ENCODE measurements at regions not wholly inside any gene's neighbourhood (a gene's known extent, or its start where the extent isn't known, plus 50 kb on each side); places are given as distances from the start of the nearest gene placed in this dataset.

- no peak for DNase-seq (ENCODE audit: low spot score)
Measured at GRCh38 chr14:34350903-34351302, 111.1 kb downstream of the SPTSSA start.

GRCh38 chr14:34348592-34348991 lies 113.4 kb downstream of the SPTSSA start:
- no peak for DNase-seq (ENCODE audit: low spot score)

DNA sequence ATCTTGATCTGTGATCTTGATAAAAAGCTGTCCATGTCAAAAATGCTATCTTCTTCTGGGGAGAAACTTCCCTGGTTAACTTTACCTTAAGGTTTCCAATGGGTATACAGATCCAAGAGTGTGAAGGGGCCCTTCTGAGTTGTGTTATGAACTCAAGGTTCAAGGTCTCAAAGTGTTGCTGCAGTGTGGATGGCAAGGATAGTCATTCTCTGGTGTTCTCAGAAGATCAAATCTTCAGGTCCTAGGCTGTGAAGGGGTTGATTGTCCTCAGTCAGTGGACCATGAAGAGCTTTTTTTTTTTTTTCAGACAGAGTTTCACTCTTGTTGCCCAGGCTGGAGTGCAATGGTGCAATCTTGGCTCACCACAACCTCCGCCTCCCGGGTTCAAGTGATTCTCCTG lies 114.4 kb downstream of the SPTSSA start:
- DNase-seq (ENCODE audit: low spot score) = no peak

DNA sequence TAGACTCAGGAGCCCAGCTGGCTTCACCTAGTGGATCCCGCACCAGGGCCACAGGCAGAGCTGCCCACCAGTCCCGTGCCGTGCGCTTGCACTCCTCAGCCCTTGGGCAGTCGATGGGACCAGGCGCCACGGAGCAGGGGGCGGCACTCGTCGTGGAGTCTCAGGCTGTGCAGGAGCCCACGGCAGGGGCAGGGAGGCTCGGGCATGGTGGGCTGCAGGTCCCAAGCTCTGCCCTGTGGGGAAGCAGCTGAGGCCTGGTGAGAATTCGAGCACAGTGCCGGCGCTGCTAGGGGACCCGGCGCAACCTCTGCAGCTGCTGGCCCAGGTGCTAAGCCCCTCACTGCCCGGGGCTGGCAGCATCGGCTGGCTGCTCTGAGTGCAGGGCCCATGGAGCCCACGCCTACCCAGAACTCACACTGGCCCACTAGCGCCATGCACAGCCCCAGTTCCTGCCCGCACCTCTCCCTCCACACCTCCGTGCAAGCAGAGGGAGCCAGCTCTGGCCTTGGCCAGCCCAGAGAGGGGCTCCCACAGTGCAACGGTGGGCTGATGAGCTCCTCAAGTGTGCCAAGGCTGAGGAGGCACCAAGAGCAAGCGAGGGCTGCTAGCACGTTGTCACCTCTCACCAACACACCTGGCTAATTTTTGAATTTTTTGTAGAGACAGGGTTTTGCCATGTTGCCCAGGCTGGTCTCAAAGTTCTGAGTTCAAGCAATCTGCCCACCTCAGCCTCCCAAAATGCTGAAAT lies 116.1 kb downstream of the SPTSSA start:
- no peak for DNase-seq (ENCODE audit: low spot score)

DNA sequence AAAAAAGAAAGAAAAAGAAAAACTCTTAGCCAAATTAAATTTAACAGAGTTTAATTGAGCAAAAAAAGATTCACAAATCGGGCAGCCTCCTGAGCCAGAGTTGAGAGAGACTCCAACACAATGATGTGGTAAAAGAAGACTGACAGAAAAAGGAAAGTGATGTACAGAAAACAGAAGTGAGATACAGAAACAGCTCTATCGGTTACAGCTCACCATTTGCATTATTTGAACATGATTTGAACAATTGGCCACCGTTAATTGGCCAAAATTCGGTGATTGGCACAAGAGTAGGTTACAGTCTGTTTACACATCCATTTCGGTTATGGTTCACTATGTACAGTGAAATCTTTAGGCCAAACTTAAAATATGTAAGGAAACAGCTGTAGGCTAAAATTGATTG lies 117.7 kb downstream of the SPTSSA start:
- no peak for DNase-seq (ENCODE audit: low spot score)

- DNase-seq (ENCODE audit: low spot score) = no peak
Measured at GRCh38 chr14:34340025-34340625, 121.9 kb downstream of the SPTSSA start.

- no peak for DNase-seq (ENCODE audit: low spot score)
Measured at GRCh38 chr14:34338056-34338455, 124.0 kb downstream of the SPTSSA start.

- DNase-seq (ENCODE audit: low spot score) = no peak
Measured at GRCh38 chr14:34336501-34336900, 125.5 kb downstream of the SPTSSA start.

DNA sequence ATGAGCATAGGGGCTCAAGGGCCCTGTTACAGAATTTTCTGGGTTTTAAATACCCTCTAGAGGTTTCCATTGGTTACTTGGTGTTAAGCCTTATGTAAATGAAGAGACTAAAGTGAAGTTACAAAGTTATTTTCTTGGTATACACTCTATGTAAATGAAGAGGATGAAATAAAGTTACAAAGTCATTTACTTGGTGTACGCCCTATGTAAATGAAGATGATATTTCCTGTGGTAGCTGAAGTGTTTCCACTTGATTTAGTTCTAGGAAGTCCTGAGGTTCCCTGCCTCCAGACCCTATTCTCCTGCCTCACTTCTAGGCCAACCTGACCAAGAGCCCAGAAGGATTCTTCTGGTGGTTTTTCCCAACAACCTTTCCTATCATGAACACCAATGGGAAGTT lies 126.1 kb downstream of the SPTSSA start:
- no peak for DNase-seq (ENCODE audit: low spot score)

DNA sequence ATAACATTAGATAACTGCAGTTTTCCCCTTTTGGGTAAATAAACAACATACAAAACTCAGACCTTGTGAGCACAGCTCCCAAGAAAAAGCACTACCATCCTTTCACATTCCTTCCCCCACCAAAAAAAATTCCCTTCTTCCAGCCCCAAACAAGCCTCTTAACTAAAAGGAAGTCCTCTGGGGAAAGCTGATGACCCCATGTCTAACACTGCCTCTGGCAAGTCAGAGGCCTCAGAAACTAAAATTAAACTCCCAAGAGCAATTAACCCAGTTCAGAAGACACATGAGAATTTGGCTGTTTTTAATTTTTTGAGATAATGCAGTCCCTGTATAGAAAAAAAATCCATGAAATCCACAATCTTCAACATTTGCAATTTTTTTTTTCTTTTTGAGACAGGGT lies 127.7 kb downstream of the SPTSSA start:
- DNase-seq (ENCODE audit: low spot score) = no peak

DNA sequence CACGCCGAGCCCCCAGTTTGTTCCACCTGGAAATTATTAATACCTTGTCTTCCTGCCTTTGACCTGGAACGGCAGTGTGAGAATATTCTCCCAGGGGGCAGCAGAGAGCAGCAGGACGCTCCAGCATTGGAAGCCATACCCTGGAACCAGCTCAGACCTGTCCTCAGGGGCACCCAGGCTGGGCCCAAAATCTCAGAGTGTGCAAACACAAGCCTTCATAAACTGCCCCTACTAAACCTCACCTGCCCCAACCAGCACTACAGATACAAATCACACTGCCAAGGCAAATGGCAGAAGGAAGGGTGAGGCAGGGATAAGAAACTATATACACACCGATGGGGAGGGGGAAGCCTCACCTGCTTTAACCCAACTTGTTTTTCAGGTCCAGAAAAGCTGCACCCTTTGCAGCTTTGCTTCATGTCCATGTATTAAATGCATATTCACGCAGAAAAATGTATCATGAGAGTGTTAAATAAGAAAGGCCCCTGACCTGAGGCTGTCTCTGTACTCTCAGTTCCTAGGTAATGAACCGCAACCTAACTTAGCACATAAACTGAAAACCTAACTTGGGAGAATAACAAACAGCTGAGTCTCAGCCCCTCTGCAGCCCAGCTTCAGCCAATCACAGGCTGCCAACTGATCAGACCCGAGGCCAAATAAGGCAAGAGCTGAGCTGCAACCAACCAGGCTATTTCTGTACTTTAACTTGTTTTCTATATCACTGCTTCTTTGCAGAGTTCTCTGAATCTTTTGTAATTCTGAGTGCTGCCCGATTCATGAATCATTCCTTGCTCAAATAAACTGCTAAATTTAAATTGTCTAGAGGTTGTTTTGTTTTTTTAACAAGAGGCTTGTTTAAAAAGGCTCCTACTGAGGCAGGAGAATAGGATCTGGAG lies 130.1 kb downstream of the SPTSSA start:
- peak; percentile 54 for DNase-seq (ENCODE audit: low spot score)

GRCh38 chr14:34330846-34331245 lies 131.2 kb downstream of the SPTSSA start:
- DNase-seq (ENCODE audit: low spot score) = no peak

GRCh38 chr14:34329301-34329700 lies 132.7 kb downstream of the SPTSSA start:
- DNase-seq (ENCODE audit: low spot score) = no peak

DNA sequence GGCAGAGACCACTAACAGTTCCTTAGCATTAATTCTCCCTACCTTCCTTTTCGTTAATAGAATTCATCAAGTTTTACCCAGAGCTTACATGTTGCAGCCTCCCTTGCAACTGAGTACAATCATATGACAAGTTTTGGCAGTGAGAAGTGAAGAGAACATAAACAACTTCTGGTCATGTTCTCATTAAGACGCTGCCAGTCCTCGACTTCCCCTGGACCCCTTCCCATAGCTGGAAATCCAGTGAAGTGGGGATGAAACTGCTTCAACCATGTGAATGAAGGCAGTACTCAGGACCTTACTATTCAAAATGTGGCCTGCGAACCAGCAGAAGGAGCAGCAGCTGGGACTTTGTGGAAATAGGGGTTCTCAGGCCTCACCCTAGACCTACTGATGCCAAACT lies 133.9 kb downstream of the SPTSSA start:
- no peak for DNase-seq (ENCODE audit: low spot score)

- no peak for DNase-seq (ENCODE audit: low spot score)
Measured at GRCh38 chr14:34325493-34325892, 136.5 kb downstream of the SPTSSA start.

GRCh38 chr14:34324363-34324795 lies 137.7 kb downstream of the SPTSSA start:
- peak; percentile 42 for DNase-seq (ENCODE audit: low spot score)

GRCh38 chr14:34322940-34323418 lies 139.1 kb downstream of the SPTSSA start:
- peak; percentile 55 for DNase-seq (ENCODE audit: low spot score)

- DNase-seq (ENCODE audit: low spot score) = no peak
Measured at GRCh38 chr14:34319140-34319539, 142.9 kb downstream of the SPTSSA start.

DNA sequence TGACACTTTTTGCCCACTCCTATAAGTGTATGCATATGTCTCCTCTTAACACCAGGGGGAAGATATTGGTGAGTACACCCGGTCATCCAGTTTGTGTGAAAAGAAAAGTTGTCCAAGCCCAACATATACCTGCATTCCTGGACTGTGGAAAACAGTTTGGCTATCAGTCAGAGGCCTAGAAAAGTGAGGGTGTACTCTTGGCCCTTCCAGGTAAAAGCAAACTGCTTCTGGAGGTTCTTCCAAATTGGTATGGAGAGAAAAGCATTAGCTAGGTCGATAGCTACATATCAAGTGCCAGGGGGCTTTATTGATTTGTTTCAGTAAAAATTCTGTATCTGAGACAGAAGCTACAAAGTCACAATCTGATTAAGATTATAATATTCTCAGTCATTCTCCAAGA lies 144.0 kb downstream of the SPTSSA start:
- no peak for DNase-seq (ENCODE audit: low spot score)

DNA sequence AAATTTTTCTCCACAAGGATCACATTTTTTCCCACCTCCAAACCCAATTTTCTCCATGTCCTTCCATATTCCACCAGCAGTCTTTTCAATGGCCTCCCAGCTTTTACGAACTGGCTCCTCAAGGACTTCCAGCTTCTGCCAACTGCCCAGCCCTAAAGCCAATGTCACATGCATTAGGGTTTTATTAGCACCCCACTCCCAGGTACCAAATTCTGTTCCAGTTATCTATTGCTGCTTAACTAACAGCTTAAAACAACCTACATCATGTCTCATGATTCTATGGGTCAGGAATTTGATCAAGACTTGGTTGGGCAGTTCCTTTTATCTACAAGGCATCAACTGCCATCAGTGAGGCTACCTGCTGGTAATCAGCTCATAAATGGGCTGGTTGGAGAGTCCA lies 151.3 kb downstream of the SPTSSA start:
- DNase-seq (ENCODE audit: low spot score) = no peak

DNA sequence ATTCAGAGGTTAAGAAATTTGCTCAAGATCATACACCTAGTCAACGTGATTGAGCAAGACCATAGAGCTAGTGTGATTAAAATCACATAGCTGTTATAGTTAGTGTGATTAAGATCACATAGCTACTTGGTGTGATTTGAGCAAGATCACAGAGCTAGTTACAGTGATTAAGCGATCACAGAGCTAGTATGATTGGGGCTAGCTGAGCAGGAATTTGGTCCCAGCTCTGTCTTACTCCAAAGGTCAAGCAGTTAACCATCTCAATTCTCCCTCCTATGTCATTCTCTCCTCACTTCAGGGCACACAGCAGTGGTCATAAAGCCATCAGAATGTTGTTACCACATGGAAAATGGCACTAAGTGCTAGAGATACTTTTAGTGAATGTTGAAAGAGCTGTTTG lies 158.2 kb downstream of the SPTSSA start:
- DNase-seq (ENCODE audit: low spot score) = no peak

DNA sequence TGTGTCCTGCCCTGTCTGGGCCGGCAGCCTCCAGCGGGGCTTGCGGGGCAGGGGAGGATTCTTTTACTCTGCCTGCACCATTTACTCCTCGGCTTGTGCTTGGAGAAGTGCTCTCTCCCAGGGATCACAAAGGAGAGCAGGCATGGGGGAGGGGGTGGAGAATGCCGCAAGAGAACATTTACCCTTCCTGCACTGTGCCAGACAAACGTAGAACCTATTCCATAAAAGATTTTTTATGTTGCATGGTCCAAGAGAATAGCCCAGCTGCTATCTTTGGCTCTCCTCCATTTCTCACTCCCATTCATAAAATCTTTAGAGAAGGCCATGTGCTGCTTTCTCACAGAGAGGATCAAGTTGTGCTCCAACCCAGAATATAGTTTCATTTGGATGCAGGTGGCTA lies 159.4 kb downstream of the SPTSSA start:
- no peak for DNase-seq (ENCODE audit: low spot score)

Measured in SW480 (cell line).